Stimulated activated memory B cell treated with anti-CD40 and anti-IgM and Interleukin-4, amounts not matched to agents 10 μg/mL and 1 μg/mL and 100 μg/mL, for 72 hours (primary cell): ENCODE measurements at regions not wholly inside any gene's neighbourhood (a gene's known extent, or its start where the extent isn't known, plus 50 kb on each side); places are given as distances from the start of the nearest gene placed in this dataset.
A peak's percentile ranks its signal among the peaks of the same experiment; 100 is the strongest.

Experiments used
- ATAC-seq: fragments of 150-1000 bp; cut with Tn5 transposase; 2 replicates; pipeline ENCODE4 v1.10.0; 2021
- H3K27ac Mint-ChIP-seq: one replicate; pipeline ENCODE4 v1.8.0; 2022; ENCODE audit warnings: mild to moderate bottlenecking, mixed read lengths
- H3K27me3 Mint-ChIP-seq: one replicate; pipeline ENCODE4 v1.8.0; 2022; ENCODE audit warnings: mixed read lengths
- H3K36me3 Mint-ChIP-seq: one replicate; pipeline ENCODE4 v1.8.0; 2022; ENCODE audit warnings: mixed read lengths
- H3K4me1 Mint-ChIP-seq: one replicate; pipeline ENCODE4 v1.8.0; 2022; ENCODE audit warnings: mixed read lengths
- H3K4me3 Mint-ChIP-seq: one replicate; pipeline ENCODE4 v1.8.0; 2022; ENCODE audit warnings: mild to moderate bottlenecking, moderate library complexity, mixed read lengths
- H3K9me3 Mint-ChIP-seq: one replicate; pipeline ENCODE4 v1.8.0; 2022; ENCODE audit warnings: mixed read lengths

GRCh38 chr3:178270838-178271237, 265.4 kb upstream of the KCNMB2 start:
- Mint-ChIP-seq H3K4me1 (no peaks in the 10 kb centered on the region), H3K27me3 (no peaks in the 10 kb centered on the region), H3K4me3 (no peak overlapping the region), H3K36me3 (no peaks in the 10 kb centered on the region), H3K9me3 (no peaks in the 10 kb centered on the region), H3K27ac (no peak overlapping the region)
- ATAC-seq: peak; percentile 26

DNA sequence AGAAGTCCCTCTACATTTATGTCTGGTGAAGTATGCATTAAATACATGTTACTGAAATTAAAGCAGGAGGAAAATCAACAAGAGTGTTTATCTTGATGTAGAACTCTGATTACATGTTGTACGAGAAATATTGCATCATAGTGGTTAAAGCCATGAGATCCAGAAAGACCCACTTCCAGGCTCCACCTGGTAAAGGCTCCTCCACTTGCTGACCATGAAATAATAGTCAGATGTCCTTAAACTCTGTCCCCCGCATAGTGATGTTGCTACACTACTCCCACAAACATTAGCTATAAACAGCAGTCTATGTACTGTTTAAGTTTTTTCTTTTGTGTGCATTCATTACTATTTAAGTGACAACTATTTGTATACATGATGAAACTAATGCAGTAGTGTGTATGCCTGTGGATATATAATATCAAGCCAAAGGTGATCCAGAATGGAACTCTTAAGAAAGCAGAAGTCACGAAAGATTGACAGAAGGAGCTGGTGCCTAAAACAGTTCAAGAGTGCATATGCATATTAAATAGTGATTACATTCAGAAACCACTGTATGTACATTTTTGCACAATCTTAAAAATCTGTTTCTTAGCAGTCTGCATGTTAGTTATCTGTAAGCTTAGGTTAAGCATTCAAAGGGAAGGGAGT, 264.4 kb upstream of the KCNMB2 start:
- Mint-ChIP-seq H3K27ac (no peak overlapping the region), H3K4me1 (no peaks in the 10 kb centered on the region)

DNA sequence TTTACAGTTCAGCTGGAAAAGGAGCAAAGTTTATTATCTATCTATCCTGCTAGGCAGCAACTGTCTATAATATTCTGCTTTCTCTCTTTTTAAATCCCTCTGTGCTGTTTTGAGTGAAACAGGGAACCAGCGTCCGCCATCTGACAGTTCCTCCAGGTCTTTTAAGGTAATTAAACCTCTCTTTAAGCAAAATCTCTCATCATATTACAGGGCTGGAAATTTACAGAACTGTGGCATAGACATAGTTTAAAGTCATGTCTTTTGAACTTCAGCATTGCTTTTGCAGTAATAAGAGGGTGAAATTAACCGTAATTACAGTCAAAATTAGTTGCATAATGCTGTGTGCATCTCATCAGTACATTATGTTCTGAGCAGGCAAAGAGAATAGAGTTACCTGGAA, 263.4 kb upstream of the KCNMB2 start:
- ATAC-seq: no peak
- Mint-ChIP-seq H3K27me3 (no peaks in the 10 kb centered on the region), H3K9me3 (no peaks in the 10 kb centered on the region), H3K27ac (no peak overlapping the region), H3K4me1 (no peaks in the 10 kb centered on the region), H3K4me3 (no peak overlapping the region), H3K36me3 (no peaks in the 10 kb centered on the region)

More for the DNA sequence above, 264.4 kb upstream of the KCNMB2 start:
- ATAC-seq: no peak
- no peak overlapping the region for H3K4me3 Mint-ChIP-seq
- H3K9me3 Mint-ChIP-seq: no peaks in the 10 kb centered on the region
- no peaks in the 10 kb centered on the region for H3K27me3 Mint-ChIP-seq
- no peaks in the 10 kb centered on the region for H3K36me3 Mint-ChIP-seq

DNA sequence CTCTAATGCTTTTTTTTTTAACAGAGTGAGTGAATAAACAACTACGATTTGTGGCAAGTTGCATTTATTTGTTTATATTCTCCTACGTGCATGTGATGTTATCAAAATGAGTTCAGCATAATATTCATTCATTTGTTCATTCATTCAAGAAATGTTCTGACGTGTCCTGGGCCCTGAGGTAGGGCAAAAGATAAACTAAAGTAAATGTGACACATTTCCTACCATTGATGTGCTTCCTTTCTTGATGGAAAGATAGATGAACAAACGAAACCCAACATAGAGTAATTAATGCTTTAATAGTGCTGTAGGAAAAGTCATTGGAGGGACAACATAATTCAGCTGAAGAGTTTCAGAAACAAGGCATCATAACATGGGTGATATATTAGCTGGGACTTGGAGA, 261.5 kb upstream of the KCNMB2 start:
- no peak for ATAC-seq
- no peaks in the 10 kb centered on the region for H3K27me3 Mint-ChIP-seq
- no peaks in the 10 kb centered on the region for H3K4me1 Mint-ChIP-seq
- H3K36me3 Mint-ChIP-seq: peaks cover 4% of the 10 kb centered on the region
- no peak overlapping the region for H3K27ac Mint-ChIP-seq
- peaks cover 5% of the 10 kb centered on the region for H3K9me3 Mint-ChIP-seq
- no peak overlapping the region for H3K4me3 Mint-ChIP-seq

DNA sequence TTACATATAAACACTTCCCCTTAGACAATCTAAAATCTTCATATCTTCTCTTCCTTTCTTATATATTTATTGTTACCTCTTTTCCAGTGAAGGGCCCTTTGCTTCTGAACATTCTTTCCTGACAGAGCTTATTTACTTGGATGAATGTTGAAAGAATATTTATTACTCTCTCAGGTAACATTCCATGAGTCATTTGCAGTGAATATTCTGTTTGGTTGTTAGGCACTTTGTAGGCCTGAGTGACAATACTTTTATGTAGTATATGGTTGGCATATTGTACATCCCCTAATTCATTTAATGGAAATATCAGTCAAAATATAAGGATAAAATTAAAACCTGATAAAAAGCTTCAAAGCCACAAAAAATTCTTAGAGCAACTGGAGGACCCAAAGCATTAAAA, 260.9 kb upstream of the KCNMB2 start:
- Mint-ChIP-seq H3K4me1 (no peaks in the 10 kb centered on the region), H3K4me3 (no peak overlapping the region), H3K9me3 (peaks cover 8% of the 10 kb centered on the region), H3K36me3 (peaks cover 6% of the 10 kb centered on the region), H3K27me3 (no peaks in the 10 kb centered on the region), H3K27ac (no peak overlapping the region)
- ATAC-seq: no peak

- peaks cover 6% of the 10 kb centered on the region for H3K36me3 Mint-ChIP-seq
- no peaks in the 10 kb centered on the region for H3K27me3 Mint-ChIP-seq
- peaks cover 13% of the 10 kb centered on the region for H3K9me3 Mint-ChIP-seq
- no peak overlapping the region for H3K4me3 Mint-ChIP-seq
- H3K4me1 Mint-ChIP-seq: no peaks in the 10 kb centered on the region
- no peak for ATAC-seq
- no peak overlapping the region for H3K27ac Mint-ChIP-seq
These were observed 260.4 kb upstream of the KCNMB2 start for GRCh38 chr3:178275793-178276192.

GRCh38 chr3:178277605-178278004, 258.6 kb upstream of the KCNMB2 start:
- Mint-ChIP-seq H3K4me3 (no peak overlapping the region), H3K27me3 (no peaks in the 10 kb centered on the region), H3K36me3 (peaks cover 6% of the 10 kb centered on the region), H3K27ac (no peak overlapping the region), H3K4me1 (no peaks in the 10 kb centered on the region), H3K9me3 (peaks cover 17% of the 10 kb centered on the region)
- no peak for ATAC-seq

- Mint-ChIP-seq H3K4me1 (no peaks in the 10 kb centered on the region), H3K27ac (no peak overlapping the region), H3K27me3 (no peaks in the 10 kb centered on the region), H3K36me3 (peaks cover 6% of the 10 kb centered on the region), H3K4me3 (no peak overlapping the region), H3K9me3 (peaks cover 29% of the 10 kb centered on the region)
- ATAC-seq: no peak
These were observed 252.7 kb upstream of the KCNMB2 start for GRCh38 chr3:178283561-178283960.

GRCh38 chr3:178284181-178284580, 252.1 kb upstream of the KCNMB2 start:
- Mint-ChIP-seq H3K27me3 (no peaks in the 10 kb centered on the region), H3K27ac (no peak overlapping the region)

GRCh38 chr3:178288074-178288473, 248.2 kb upstream of the KCNMB2 start:
- H3K27me3 Mint-ChIP-seq: no peaks in the 10 kb centered on the region
- no peaks in the 10 kb centered on the region for H3K4me1 Mint-ChIP-seq
- ATAC-seq: no peak
- H3K4me3 Mint-ChIP-seq: no peak overlapping the region
- no peak overlapping the region for H3K27ac Mint-ChIP-seq
- peaks cover 8% of the 10 kb centered on the region for H3K9me3 Mint-ChIP-seq
- no peaks in the 10 kb centered on the region for H3K36me3 Mint-ChIP-seq

More at GRCh38 chr3:178284181-178284580, 252.1 kb upstream of the KCNMB2 start:
- peaks cover 6% of the 10 kb centered on the region for H3K36me3 Mint-ChIP-seq
- peaks cover 29% of the 10 kb centered on the region for H3K9me3 Mint-ChIP-seq
- no peak overlapping the region for H3K4me3 Mint-ChIP-seq
- no peak for ATAC-seq
- no peaks in the 10 kb centered on the region for H3K4me1 Mint-ChIP-seq

- Mint-ChIP-seq H3K4me3 (no peak overlapping the region), H3K27me3 (no peaks in the 10 kb centered on the region), H3K27ac (no peak overlapping the region), H3K4me1 (no peaks in the 10 kb centered on the region), H3K36me3 (no peaks in the 10 kb centered on the region), H3K9me3 (peaks cover 8% of the 10 kb centered on the region)
- ATAC-seq: no peak
These were observed 246.6 kb upstream of the KCNMB2 start for GRCh38 chr3:178289544-178290160.

DNA sequence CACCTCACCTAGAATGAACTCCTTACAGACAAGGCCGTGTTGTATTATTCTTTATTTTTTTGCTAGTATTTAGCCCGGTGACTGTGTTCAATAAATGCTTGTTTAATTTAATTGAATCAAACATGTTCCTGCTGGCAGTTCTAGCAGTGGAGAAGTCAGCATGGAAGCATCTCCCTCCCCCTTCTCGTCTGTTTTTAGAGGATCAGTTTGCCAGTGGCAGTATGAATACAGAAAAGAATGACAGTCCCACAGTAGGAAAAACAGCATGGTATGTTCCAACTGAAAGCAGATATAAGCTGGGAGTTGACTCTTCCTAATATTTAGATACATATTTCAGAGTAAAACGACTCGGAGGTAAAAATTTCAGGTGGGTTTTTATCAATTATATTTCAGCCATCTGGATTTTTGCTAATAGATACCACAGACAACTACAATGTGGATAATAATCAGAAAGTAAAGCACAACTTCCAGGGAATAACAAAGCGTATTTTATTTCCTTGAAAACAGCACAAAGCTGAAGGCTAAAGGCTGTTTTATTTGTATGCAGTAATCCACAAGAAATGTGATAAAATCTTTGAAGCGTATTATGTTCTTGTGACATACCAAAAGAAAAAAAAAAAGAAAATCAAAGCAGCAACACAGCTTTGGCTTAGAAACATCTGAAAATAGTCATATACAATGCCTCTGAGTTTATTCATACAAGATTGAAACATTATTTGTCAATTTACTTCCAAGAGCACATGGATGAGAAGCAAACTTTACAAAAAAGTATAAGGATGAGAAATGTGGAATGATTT, 244.5 kb upstream of the KCNMB2 start:
- H3K36me3 Mint-ChIP-seq: no peaks in the 10 kb centered on the region
- no peaks in the 10 kb centered on the region for H3K4me1 Mint-ChIP-seq
- peaks cover 8% of the 10 kb centered on the region for H3K9me3 Mint-ChIP-seq
- no peak overlapping the region for H3K27ac Mint-ChIP-seq
- H3K27me3 Mint-ChIP-seq: no peaks in the 10 kb centered on the region
- H3K4me3 Mint-ChIP-seq: no peak overlapping the region
- ATAC-seq: no peak

DNA sequence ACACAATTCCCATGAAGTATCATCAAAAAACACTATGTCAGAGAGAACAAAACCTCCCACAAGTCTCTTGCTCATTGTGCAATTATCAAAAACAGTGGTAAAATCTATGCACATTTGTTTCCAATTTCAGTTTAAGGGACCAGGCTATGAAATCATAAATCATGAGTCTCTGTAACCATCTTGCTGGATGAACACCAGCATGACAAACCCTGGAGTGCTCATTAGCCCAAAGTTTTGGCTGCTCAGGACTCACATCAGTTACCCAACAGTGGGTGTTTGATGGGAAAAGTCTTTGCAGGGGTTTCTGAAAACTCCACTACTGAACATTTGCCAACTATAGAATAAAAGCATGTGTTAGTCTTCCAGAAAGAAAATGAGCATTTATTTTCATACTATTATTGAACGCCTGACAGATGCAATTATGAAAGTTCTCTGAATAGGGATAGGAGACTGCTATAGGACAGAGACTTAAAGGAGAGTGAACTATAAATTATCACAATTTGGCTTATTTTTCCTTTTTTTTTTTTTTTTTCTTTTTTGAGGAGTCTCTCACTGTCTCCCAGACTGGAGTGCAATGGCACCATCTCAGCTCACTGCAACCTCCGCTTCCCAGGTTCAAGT, 240.8 kb upstream of the KCNMB2 start:
- no peaks in the 10 kb centered on the region for H3K36me3 Mint-ChIP-seq
- H3K27me3 Mint-ChIP-seq: no peaks in the 10 kb centered on the region
- no peak overlapping the region for H3K27ac Mint-ChIP-seq
- no peak for ATAC-seq
- H3K9me3 Mint-ChIP-seq: no peaks in the 10 kb centered on the region
- no peak overlapping the region for H3K4me3 Mint-ChIP-seq
- H3K4me1 Mint-ChIP-seq: no peaks in the 10 kb centered on the region

- H3K4me1 Mint-ChIP-seq: no peaks in the 10 kb centered on the region
- ATAC-seq: no peak
- no peak overlapping the region for H3K4me3 Mint-ChIP-seq
- no peaks in the 10 kb centered on the region for H3K9me3 Mint-ChIP-seq
- no peaks in the 10 kb centered on the region for H3K36me3 Mint-ChIP-seq
- H3K27ac Mint-ChIP-seq: no peak overlapping the region
- no peaks in the 10 kb centered on the region for H3K27me3 Mint-ChIP-seq
These were observed 239.0 kb upstream of the KCNMB2 start for GRCh38 chr3:178297199-178297598.

- no peaks in the 10 kb centered on the region for H3K4me1 Mint-ChIP-seq
These were observed 238.5 kb upstream of the KCNMB2 start for GRCh38 chr3:178297740-178298139.

More at GRCh38 chr3:178297740-178298139, 238.5 kb upstream of the KCNMB2 start:
- Mint-ChIP-seq H3K36me3 (no peaks in the 10 kb centered on the region), H3K4me3 (no peak overlapping the region), H3K27me3 (no peaks in the 10 kb centered on the region), H3K27ac (no peak overlapping the region), H3K9me3 (no peaks in the 10 kb centered on the region)
- no peak for ATAC-seq
